Lower lobe of right lung (tissue), 2 donors: ENCODE measurements at regions not wholly inside any gene's neighbourhood (a gene's known extent, or its start where the extent isn't known, plus 50 kb on each side); places are given as distances from the start of the nearest gene placed in this dataset.

Source experiments
- ATAC-seq, 2 donors: fragments of 200-7000 bp; cut with Tn5 transposase; one replicate each; pipeline ENCODE4 v1.9.1; 2020 to 2022; ENCODE audit warnings: mild to moderate bottlenecking in 2 of 2, moderate library complexity in 2 of 2
- DNase-seq: peaks from one replicate; pipeline ENCODE4 v3.0.0-alpha.2; 2020
- H3K27ac ChIP-seq: fragments of 200-600 bp; one replicate; pipeline ENCODE4 v1.8.0; 2022
- H3K27me3 ChIP-seq: fragments of 200-600 bp; one replicate; pipeline ENCODE4 v1.8.0; 2022; ENCODE audit warnings: low read depth
- H3K36me3 ChIP-seq: fragments of 200-600 bp; one replicate; pipeline ENCODE4 v1.8.0; 2022; ENCODE audit warnings: mild to moderate bottlenecking
- H3K4me1 ChIP-seq: fragments of 200-600 bp; one replicate; pipeline ENCODE4 v1.8.0; 2022
- H3K4me3 ChIP-seq: fragments of 200-600 bp; one replicate; pipeline ENCODE4 v1.8.0; 2022; ENCODE audit warnings: mild to moderate bottlenecking
- H3K9me3 ChIP-seq: fragments of 200-600 bp; one replicate; pipeline ENCODE4 v1.8.0; 2022
- CTCF ChIP-seq: fragments of 200-600 bp; IDR thresholded peaks from one replicate; pipeline ENCODE4 v1.8.0; 2022; ENCODE audit warnings: antibody characterized with exemption, mild to moderate bottlenecking
- intact Hi-C: fragments of 100-400 bp; cut with DNase I; formaldehyde crosslinking; loops from one replicate; pipeline ENCODE4 v1.11.0; 2022
- donor health status: DM: no; HTN: yes; CAD: no; lungs with severe emphysema.

GRCh38 chr5:113673041-113673440 lies 159.5 kb downstream of the YTHDC2 start:
- ATAC-seq (no peak), DNase-seq (no peak)
- Histone ChIP-seq H3K36me3 (no peaks in the 10 kb centered on the region), H3K4me3 (no peak overlapping the region), H3K27me3 (no peaks in the 10 kb centered on the region), H3K27ac (no peak overlapping the region), H3K4me1 (no peaks in the 10 kb centered on the region), H3K9me3 (no peaks in the 10 kb centered on the region)
- no peak for TF ChIP-seq CTCF
- intact Hi-C loops, result no loop called here

- TF ChIP-seq CTCF, result no peak
- H3K4me1 ChIP-seq, result no peaks in the 10 kb centered on the region
- ATAC-seq (no peak), DNase-seq (no peak)
- H3K27ac ChIP-seq, result no peak overlapping the region
- no peaks in the 10 kb centered on the region for H3K9me3 ChIP-seq
- H3K27me3 ChIP-seq, result no peaks in the 10 kb centered on the region
- no peak overlapping the region for H3K4me3 ChIP-seq
- intact Hi-C loops, result no loop called here
- H3K36me3 ChIP-seq, result no peaks in the 10 kb centered on the region
Measured at GRCh38 chr5:113675166-113675565, 161.7 kb downstream of the YTHDC2 start.

- no peaks in the 10 kb centered on the region for H3K27me3 ChIP-seq
- H3K9me3 ChIP-seq, result no peaks in the 10 kb centered on the region
- no peak overlapping the region for H3K27ac ChIP-seq
- H3K36me3 ChIP-seq, result no peaks in the 10 kb centered on the region
- H3K4me1 ChIP-seq, result no peaks in the 10 kb centered on the region
- H3K4me3 ChIP-seq, result no peak overlapping the region
- DNase-seq (no peak), ATAC-seq (no peak)
- no peak for TF ChIP-seq CTCF
- intact Hi-C loops, result no loop called here
Measured at GRCh38 chr5:113678202-113678601, 164.7 kb downstream of the YTHDC2 start.

- TF ChIP-seq CTCF, result peak; percentile 65
- no peak overlapping the region for H3K4me3 ChIP-seq
- no peak overlapping the region for H3K27ac ChIP-seq
- no peaks in the 10 kb centered on the region for H3K36me3 ChIP-seq
- H3K9me3 ChIP-seq, result no peaks in the 10 kb centered on the region
- peak; percentile 65 to 68 for ATAC-seq
- no peak for DNase-seq
- no peaks in the 10 kb centered on the region for H3K4me1 ChIP-seq
- intact Hi-C loops, result no loop called here
- no peaks in the 10 kb centered on the region for H3K27me3 ChIP-seq
Measured at GRCh38 chr5:113678924-113679575, 165.6 kb downstream of the YTHDC2 start.

GRCh38 chr5:113680534-113680933 lies 167.0 kb downstream of the YTHDC2 start:
- no peak for ATAC-seq
- Histone ChIP-seq H3K27ac (no peak overlapping the region), H3K4me1 (no peaks in the 10 kb centered on the region), H3K4me3 (no peak overlapping the region), H3K9me3 (no peaks in the 10 kb centered on the region), H3K27me3 (no peaks in the 10 kb centered on the region), H3K36me3 (no peaks in the 10 kb centered on the region)
- DNase-seq, result no peak
- TF ChIP-seq CTCF, result no peak
- intact Hi-C loops, result no loop called here
